ENCODE measurements at regions not wholly inside any gene's neighbourhood (a gene's known extent, or its start where the extent isn't known, plus 50 kb on each side); places are given as distances from the start of the nearest gene placed in this dataset.

DNA sequence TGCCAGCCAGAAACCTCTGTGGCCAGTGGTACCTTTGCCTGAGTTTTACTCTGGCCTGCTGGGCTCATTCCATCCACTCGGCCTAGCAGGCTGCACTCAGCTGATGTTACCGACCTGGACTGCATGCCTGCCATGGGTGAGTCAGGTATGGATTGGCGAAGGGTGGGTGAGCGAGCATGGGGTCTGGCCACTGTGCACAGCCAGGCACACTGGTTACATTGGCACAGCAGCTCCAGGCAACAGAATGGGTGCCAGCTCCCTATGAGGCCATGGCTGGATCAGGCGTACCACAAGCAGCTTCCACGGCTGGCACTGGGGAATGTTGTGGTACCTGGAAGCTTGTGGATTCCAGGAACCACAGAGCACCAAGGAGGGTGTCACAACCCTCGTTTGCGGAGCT, 685.7 kb downstream of the SLC16A7 start:
- POLR2A ChIA-PET = no interaction called here
- CTCF ChIA-PET = no interaction called here

DNA sequence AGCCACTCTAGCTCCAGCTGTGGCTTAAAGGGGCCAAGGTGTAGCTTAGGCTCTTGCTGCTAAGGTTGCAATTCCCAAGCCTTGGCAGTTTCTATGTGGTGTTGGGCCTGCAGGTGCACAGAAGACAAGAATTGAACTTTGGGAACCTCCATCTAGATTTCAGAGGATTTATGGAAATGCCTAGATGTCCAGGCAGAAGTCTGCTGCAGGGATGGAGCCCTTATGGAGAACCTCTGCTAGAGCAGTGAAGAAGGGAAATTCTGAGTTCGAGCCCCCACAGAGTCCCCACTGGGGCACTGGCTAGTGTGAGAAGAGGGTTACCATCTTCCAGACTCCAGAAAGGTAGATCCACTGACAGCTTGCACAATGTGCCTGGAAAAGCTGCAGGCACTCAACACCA, 694.7 kb downstream of the SLC16A7 start:
- ChIA-PET POLR2A (no interaction called here), CTCF (no interaction called here)

DNA sequence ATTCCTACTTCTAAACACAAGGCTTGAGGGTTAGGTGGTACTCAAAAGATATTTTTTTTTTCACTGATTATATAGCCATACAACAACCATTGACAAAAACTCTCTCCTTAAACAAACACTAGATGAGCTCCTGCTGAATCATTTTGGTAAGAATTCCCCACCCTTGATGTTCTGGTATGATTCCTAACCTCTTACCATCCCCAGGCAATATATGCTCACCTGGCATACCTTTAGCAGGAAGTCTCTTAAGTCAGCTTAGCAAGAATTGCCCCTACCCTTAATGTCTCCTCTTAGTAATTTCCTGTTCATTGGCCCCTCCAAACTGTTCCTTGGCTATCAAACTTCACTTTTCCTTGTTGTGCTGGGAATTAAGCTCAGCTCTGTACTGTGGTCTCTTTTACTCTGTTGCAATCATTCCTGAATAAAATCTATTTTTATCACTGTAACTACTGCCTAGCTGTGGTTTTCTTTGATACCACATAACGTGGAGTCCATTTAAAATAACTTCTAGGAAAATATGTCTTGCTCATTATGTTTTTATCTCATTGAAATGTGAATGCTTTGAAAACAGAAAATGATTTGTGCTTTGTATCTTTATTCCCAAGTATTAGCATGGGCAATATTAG, 712.6 kb downstream of the SLC16A7 start:
- ChIA-PET POLR2A (no interaction called here), CTCF (no interaction called here)

GRCh38 chr12:60311940-60312339, 716.1 kb downstream of the SLC16A7 start:
- POLR2A ChIA-PET = no interaction called here
- CTCF ChIA-PET = no interaction called here

GRCh38 chr12:60317361-60317760, 721.5 kb downstream of the SLC16A7 start:
- ChIA-PET CTCF (no interaction called here), POLR2A (no interaction called here)

DNA sequence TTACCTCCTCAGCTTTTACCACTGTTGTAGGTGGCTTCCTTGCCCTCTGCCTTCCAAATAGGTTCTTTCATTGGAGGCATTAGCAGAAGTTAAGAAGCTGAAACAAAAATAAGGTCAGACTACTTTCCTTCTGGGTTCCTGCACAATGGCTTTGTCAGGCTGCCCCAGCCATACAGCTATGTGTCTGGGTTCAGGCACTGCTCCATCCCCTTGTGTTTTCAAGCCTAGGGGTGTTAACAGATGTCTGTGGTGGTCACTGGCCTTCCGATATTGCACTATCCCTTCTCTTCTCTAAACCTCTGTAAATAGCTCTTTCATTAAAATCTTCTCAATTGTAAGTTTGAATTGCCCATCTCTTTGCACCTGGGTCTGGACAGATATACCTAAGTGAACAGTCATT, 728.9 kb downstream of the SLC16A7 start:
- CTCF ChIA-PET = interaction anchor here (0.7 kb wide), 1 partner anchor 205 kb away, joined by 3 read pairs; no protein-coding TSS in a partner anchor

DNA sequence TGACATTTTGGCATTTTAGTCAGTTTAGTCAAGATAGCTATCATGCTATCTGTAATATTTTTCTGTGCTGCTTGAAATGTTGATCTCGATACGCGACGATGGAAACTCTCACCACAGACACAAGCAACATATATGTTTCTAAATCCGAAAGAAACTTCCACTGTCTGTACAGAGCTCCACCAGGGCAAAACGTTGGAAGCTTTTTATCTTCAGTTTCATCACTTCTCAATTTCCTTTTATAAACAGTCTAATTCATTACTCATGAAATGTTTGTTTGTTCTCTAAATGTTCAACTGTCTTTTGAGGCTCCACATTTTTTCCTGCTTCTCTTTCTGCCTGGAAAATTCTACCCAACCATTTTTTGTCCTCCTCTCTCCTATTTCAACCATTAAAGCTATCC, 737.6 kb downstream of the SLC16A7 start:
- CTCF ChIA-PET = no interaction called here
- POLR2A ChIA-PET = no interaction called here

More for the DNA sequence above, 728.9 kb downstream of the SLC16A7 start:
- POLR2A ChIA-PET = no interaction called here

DNA sequence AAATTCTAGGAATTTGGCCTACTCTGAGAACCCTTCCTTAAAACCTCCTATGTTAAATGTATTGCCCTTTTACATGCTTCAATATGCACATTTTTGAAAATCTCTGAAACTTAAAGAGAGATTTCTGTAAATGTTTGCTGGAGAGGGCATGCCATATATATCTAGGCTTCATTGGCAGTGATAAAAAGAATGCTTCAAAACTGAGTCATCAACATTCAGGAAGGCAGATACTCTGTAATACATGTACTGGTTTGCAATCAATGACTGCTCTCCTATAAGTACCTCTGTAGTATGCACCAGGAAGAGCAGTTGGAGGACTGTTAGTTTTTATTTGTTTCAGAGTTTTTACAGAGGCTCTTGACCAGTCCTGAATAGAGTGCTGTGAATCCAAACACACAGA, 739.9 kb downstream of the SLC16A7 start:
- ChIA-PET CTCF (no interaction called here), POLR2A (no interaction called here)

DNA sequence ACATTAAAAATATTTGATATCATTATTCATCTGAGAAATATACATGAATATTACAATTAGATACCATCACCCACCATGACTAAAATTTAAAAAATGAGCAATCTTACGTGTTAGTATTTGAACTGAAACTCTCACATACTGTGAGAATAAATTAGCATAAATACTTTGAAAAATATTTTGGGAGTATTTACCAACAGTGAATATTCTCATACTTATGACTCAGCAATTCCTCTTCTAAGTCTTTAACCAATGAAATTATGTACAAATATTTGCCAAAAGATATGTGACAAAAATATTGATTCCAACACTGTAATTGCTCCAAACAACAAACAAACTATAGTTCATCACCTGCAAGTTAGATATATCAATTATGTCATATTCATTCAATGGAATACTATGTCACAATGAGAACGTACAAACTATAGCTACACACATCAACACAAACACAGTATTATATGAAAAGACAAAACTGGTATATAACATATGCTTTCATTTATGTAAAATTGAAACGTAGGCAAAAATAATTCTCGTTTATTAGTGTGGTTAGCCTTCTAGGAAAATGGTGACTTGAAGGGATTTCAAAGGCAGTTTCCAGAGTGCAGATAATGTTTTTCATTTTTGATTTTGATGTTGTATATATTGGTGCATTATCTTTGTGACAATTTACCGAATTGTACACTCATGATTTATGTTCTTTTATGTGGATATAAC, 742.2 kb downstream of the SLC16A7 start:
- ChIA-PET CTCF (no interaction called here), POLR2A (no interaction called here)

DNA sequence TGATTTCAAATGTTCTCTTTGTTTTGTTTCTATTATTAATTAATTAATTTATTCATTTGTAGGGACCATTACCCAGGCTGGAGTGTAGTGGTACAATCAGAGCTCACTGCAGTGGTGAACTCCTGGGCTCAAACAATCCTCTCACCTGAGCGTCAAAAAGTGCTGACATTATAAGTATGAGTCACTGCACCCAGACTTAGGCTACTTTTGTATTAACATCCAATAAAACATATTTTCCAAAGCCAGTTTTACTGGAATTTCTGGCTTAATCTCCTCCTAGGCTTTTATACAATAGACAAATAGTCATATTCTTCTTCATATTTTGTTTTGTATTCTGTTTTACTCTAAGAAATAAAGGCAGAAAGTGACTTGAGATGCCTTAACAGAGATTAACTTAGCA, 749.6 kb downstream of the SLC16A7 start:
- ChIA-PET CTCF (no interaction called here), POLR2A (no interaction called here)

DNA sequence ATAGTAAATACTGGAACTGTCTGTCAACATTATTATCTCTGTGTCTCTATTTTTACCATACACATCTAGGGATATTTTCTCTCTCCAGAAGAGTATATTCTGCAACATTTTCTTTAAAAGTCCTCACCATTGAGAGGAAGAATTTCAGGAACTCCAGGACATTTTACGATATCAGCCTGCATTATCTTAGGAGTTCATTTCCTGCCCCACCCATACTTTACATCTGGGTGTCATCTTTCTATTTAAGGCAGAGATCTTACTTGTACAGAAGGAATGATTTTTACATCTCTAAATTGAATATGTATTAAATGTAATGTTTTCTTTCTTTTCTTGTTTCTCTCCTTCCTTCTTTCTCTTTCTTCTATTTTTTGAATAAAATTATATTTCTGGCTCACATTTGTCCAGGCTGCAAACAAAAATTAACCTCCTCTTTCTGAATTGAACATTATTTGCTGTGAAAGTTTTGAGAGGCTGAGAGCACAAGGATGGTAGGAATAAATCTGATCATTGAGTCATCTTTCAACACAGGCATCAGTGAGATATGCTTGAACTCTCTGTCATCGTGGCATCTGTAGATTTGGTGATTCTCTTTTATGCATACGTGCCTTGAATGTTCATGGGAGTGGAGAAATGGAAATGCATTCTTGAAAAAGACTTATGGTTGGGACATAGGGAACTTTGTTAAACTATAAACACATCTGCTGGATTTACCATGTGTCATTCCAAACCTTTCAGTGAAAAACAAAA, 753.6 kb downstream of the SLC16A7 start:
- ChIA-PET POLR2A (no interaction called here), CTCF (no interaction called here)

DNA sequence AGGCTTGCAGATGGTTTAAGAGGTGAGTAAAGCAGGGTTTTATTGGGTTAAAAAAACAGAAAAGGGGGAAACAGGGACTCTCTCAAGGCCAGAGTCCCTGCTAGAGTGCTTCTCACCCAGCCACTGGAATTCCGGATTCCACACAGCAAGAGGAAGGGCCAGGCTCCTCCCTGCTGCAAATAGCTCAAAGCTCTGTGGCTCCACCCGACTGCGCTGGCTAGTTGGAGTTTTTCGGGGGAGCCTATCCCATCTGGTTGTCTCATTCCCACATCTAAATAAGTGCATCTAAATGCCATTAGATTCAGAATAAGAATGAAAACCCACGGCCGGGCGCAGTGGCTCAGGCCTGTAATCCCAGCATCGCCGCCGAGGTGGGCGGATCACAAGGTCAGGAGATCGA, 791.5 kb downstream of the SLC16A7 start:
- CTCF ChIA-PET = no interaction called here

GRCh38 chr12:60391051-60391450, 795.2 kb downstream of the SLC16A7 start:
- ChIA-PET POLR2A (no interaction called here), CTCF (no interaction called here)

More for the DNA sequence above, 791.5 kb downstream of the SLC16A7 start:
- POLR2A ChIA-PET = no interaction called here

GRCh38 chr12:60391791-60392190, 796.0 kb downstream of the SLC16A7 start:
- CTCF ChIA-PET = no interaction called here
- POLR2A ChIA-PET = no interaction called here

- CTCF ChIA-PET = no interaction called here
Measured at GRCh38 chr12:60393093-60393492, 797.3 kb downstream of the SLC16A7 start.

GRCh38 chr12:60394665-60395064, 798.8 kb downstream of the SLC16A7 start:
- CTCF ChIA-PET = interaction anchor here (1.0 kb wide), 1 partner anchor 10 kb away, joined by 3 read pairs; no protein-coding TSS in a partner anchor
- POLR2A ChIA-PET = no interaction called here

More at GRCh38 chr12:60393093-60393492, 797.3 kb downstream of the SLC16A7 start:
- POLR2A ChIA-PET = no interaction called here

DNA sequence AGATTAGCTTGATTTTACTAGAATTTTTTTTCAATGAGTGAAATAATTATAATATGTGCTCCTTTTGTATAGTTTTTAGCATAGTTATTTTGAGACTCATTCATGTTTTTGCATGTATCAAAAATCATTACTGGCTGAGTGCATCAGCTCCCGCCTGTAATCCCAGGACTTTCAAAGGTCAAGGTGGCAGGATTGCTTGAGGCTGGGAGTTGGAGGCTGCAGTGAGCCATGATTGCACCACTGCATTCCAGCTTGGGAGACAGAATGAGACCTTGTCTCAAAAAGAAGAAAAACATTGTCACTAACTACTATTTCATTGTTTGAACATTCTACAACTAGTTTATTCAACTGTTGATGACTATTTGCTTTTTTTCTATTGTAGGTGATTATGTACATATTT, 802.7 kb downstream of the SLC16A7 start:
- ChIA-PET POLR2A (no interaction called here), CTCF (interaction anchor here (0.5 kb wide), 1 partner anchor 325 kb away, joined by 3 read pairs; no protein-coding TSS in a partner anchor)

DNA sequence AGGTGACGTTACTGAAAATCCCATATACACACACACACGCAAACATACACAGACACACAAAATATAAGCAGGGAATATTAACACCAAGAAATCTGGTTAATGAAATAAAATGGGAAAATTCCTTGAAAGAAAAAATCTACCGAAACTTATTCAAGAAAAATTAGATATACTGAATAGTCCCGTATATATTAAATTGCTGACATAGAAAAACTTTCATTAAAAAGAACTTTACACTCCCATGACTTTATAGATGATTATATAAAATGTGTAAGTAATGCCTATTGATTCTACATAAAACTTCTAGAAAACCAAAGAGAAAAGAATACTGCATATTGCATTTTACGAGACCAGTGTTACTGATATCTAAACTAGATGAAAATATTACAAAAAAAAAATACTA, 803.2 kb downstream of the SLC16A7 start:
- ChIA-PET POLR2A (no interaction called here), CTCF (no interaction called here)

- POLR2A ChIA-PET = no interaction called here
- CTCF ChIA-PET = no interaction called here
Measured at GRCh38 chr12:60402996-60403395, 807.2 kb downstream of the SLC16A7 start.

DNA sequence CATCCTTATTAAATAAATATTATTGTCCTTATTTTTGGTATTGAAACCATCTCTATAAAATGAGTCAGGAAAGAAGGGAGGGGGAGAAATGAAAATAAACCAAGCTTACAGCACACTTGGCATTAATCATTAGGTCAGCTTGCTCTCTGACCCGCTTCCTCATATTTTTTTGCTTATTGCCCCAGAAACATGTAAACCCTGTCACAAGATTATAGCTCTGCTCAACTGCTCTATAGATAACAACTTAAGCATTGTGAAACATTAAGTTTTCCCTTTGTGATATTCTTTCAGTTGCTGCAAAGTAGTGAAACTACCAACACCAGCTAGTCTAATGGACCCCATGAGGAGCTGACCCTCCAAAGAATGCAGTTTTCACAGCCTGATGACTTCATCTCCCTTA, 819.5 kb downstream of the SLC16A7 start:
- ChIA-PET POLR2A (no interaction called here), CTCF (no interaction called here)

GRCh38 chr12:60419986-60420385, 824.2 kb downstream of the SLC16A7 start:
- CTCF ChIA-PET = no interaction called here
- POLR2A ChIA-PET = no interaction called here

Measured in activated CD8-positive, alpha-beta memory T cell treated with anti-CD3 and anti-CD28 coated beads for 36 hours (primary cell).